GM19023 (cell line): ENCODE measurements at regions not wholly inside any gene's neighbourhood (a gene's known extent, or its start where the extent isn't known, plus 50 kb on each side); places are given as distances from the start of the nearest gene placed in this dataset.
"Not testable (repeated sequence)": the region's sequence is repeated elsewhere in the genome, so short reads cannot be mapped to it uniquely, and the experiment has no call there.

Experiments
- ATAC-seq: cut with Tn5 transposase; IDR thresholded peaks from one replicate; pipeline ENCODE4 v1.9.1; 2021; ENCODE audit warnings: mild to moderate bottlenecking, moderate library complexity; ENCODE audit not compliant: unreplicated experiment

GRCh38 chr1:67528141-67528540 is 97.9 kb upstream of the SERBP1 start:
- no peak for ATAC-seq

DNA sequence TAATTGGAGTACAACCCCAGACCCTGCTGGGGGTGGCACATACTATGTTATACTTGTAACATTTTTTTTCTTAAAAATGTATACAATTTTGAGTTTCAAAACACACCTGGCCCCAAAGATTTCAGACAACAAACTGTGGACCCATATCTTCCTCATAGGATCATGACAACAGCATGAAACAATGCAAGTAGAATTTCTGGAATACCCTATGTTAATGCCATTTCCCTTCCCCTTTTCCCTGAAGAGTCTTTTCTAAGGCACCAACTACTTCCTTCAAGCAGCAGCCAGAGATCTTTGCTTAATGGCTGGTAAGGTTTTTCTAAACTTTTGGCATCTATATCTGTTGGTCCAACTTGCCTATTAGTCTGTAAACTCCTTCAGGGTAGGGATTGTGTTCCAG is 99.9 kb upstream of the SERBP1 start:
- no peak for ATAC-seq

- ATAC-seq: no peak
These were observed 102.4 kb upstream of the SERBP1 start for GRCh38 chr1:67532452-67533216.

GRCh38 chr1:67534627-67535065 is 104.4 kb upstream of the SERBP1 start:
- ATAC-seq: no peak

DNA sequence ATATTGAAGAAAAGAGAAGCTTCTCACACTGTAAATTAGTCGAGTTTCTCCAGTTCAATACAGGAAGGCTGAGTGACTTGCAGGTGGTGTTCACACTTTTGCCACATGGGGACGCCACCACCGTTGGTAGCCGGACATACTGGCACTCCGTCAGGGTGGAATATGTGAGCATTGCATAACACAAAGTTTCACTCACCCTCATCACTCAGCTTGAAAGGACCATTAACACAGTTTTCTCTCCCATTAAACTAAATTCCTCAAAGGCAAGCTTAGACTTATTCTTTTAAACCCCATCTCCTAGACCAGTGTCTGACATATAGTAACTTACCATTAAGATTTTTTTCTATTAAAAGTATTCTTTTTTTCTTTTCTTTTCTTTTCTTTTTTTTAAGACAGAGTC is 105.3 kb upstream of the SERBP1 start:
- peak; percentile 73 for ATAC-seq

DNA sequence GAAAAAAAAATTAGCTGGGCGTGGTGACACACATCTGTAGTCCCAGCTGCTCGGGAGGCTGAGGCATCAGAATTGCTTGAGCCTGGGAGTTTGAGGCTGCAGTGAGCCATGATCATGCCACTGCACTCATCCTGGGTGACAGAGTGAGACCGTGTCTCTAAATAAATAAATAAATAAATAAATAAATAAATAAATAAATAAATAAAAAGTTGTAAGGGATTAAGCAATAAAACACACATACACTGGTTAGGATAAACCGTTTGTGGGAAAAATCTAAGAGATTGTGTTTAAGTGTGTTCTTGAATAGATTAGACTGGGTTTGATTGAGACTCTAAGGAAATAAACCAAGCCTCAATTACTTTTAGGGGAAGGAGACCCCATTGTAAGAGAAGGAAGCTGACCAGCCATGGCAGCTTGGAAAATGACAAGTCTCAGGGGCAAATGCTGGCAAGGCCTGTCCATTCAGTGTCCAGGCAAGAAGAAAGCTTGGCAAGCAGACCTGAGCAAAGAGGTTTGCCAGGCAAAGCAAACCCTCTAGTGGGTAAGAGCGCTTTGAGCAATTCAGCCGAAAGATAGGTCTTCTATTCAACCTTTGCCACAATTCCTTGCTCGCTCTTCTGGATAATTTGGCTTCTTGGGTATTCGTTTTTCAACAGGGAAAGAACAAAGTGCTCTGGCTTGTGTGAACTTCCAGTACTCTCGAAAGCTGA is 106.9 kb upstream of the SERBP1 start:
- ATAC-seq: no peak

- ATAC-seq: no peak
These were observed 107.4 kb upstream of the SERBP1 start for GRCh38 chr1:67537667-67538018.

DNA sequence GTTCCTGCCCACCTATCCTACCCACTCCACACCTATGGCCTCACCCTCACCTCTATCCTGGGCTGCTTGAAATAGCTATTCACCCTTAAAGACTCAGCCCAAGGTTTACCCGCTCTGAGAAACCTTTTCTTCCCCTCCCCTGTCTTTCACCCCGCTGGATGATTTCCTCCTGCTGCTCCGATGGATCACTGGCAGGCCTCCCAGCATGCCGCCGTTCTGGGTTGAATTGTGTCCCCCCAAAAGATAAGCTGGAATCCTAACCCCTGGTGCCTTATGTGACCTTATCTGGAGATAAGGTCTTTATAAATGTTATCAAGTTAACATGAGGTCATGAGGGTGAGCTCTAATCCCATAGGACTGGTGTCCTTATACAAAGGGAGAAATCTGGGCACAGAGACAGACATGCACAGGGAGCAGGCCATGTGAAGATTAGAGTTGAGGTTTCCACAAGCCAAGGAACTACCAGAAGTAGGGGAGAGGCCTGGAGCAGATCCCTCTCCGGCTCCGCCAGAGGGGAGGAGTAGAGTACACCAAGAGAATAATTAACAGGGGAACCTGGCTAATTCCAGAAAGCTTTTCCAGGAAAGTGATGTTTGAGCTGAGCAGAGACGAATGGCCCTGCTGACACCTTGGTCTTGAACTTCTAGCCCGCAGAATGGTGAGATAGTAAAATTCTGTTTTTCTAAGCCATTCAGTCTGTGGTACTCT is 110.0 kb upstream of the SERBP1 start:
- ATAC-seq: no peak

DNA sequence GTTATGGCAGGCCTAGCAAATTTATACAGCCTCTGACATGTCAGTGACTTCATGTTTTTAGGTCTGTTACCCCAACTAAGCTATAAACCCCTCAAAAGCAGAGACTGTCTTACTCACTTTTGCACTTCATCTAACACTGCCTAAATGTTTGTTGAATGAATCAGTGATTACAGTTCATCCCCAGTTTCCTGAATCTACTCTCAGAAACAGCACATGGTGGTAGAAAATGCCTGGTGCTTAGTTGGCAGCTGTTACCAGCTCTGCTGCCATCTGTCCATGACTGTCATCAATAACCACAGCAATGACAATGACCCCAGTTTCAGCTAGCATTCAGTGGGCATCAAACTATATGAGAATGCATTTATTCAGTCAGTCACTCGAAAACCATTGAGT is 110.5 kb upstream of the SERBP1 start:
- no peak for ATAC-seq

DNA sequence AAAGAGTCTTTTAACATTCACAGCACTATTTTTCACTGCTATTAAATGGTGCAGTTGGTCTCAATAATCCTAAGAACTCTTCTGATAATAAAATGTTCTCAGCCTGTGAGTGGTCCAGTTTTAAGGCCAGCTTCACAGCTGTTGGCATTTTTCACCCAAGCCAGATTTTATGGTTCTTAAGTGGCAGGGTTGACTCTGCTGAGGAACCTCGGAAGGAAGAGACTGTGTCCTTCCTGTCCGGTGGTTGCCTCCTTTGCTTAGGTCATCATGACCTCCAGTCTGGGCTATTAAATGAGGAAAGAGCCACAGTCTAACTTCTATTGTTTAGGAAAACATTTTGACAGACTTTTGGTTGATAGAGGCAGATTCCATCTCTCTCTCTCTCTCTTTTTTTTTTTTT is 112.5 kb upstream of the SERBP1 start:
- ATAC-seq: no peak

GRCh38 chr1:67544921-67545320 is 114.7 kb upstream of the SERBP1 start:
- no peak for ATAC-seq

- no peak for ATAC-seq
These were observed 115.2 kb upstream of the SERBP1 start for GRCh38 chr1:67545364-67545763.

DNA sequence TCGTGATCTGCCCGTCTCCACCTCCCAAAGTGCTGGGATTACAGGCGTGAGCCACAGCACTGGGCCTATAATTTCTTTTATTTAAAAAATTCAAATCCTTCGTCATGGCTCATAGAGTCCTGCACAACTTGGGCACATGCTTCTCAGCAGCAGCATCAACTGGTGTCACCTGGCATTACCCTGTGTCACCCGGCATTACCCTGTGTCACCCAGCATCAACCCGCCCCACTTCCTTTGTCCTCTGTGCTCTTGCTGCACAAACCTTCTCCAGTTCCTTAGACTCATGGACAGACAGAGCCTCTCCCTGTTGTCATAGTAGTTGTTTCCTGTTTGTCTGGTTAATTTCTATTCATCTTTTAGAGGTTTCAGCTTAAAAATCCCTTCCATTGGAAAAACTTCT is 121.2 kb upstream of the SERBP1 start:
- ATAC-seq: no peak

- no peak for ATAC-seq
These were observed 122.1 kb upstream of the SERBP1 start for GRCh38 chr1:67552336-67552759.

- not testable (repeated sequence) for ATAC-seq
These were observed 124.0 kb upstream of the SERBP1 start for GRCh38 chr1:67554204-67554603.

DNA sequence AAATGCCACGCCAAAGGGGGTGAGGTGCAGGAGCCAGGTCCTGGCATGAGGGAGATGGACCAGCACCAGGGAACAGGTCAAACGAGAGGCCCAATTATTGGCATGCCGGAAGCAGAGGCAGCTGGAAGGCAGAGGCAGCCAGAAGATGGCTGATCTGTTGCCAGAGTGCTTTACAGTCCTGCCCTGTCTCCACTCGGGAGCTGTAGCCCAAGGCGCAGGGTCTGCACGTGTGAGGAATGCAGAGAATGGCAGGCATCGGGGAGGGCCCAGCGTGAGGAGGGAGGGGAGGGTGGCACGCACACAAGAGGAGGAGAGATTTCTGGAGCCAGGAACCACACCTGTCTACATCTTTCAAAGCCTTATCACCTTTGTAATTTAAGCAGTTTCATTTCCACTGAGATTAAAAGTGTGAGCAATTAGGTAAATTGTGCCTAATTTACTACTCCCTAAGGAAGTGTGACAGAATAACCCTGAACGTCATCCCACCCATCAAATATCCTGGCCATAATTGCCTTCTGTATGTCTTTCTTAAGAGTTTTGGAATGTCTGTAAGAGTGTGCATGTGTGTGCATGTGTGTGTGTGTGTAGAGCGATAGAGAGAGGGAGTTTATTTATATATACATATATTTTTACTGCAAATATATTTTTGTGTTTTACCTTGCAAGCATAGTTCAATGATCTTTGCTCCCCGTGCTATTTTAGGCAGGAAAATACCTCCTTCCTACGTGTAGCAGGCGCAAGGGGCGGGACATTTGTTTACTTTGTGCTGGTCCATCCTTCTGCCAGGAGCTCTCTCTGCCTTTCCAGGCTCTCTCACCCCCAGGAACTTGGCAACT is 125.5 kb upstream of the SERBP1 start:
- ATAC-seq: no peak

DNA sequence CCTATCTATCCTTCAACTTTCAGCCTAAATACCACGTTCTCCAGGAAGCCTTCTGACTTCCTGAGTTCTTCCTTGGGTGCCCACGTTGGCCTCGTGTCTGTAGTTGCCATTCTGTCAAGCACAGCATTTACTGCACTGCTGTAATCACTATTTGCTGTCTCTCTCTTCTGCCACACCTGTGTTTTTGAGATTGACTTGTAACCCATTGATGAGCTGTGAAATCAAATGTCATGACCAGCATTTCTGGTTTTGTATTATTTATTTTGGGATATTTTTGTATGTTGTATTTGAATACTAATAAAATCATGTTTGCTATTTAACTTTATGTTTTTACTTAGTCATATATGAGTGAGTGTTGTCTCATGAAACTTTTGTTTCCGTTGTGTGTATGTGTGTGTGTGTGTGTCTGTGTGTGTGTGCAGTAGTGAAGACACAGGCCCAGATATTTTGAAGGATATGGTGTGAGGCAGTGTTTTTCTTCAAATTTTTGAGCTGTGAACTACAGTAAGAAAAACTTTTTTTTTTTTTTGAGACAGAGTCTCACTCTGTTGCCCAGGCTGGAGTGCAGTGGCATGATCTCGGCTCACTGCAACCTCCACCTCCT is 126.2 kb upstream of the SERBP1 start:
- no peak for ATAC-seq

GRCh38 chr1:67557696-67558448 is 127.1 kb upstream of the GADD45A start:
- no peak for ATAC-seq

DNA sequence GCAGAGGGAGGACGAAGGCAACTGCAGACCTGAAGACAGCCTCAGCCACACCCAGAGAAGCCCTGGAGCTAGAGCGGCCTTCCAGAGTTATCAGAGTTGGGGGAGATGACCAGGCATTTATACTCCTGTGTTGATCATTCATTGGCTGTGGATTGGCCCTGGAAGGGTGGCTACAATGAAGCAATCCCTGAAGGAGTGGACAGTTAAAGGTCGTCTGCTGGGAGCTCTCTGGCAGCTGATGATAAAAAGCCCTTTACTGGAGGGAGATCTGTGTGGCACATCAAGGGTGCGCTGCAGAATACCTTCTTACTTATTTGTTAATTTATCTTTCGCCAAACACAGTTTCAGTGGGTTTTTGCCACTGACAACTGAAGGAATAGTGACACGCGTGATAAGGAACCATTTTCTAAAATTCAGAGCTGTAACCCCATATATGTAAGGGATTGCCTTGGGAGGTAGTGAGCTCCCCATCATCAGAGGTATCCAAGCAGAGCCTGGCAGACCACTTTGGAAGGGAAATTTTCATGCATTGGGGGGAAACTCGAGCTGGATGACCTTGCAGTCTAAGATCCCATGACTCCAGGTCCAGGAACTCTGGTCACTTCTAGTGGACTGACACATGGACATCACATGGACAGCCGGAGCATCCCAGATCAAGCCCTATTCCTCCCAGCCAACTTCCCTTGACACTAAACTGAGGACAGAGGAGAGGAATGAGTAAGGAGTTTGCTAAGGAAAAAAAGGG is 126.4 kb upstream of the GADD45A start:
- no peak for ATAC-seq
